GM20000 (cell line): ENCODE measurements at regions not wholly inside any gene's neighbourhood (a gene's known extent, or its start where the extent isn't known, plus 50 kb on each side); places are given as distances from the start of the nearest gene placed in this dataset.
A peak's percentile ranks its signal among the peaks of the same experiment; 100 is the strongest.

ENCODE experiments used
- DNase-seq: peaks from one replicate; pipeline ENCODE4 v3.0.0; 2012; ENCODE audit warnings: low spot score
- TF ChIP-seq, protein P1 (sequence below): IDR thresholded peaks from 2 replicates; pipeline ENCODE4 v1.5.1; 2012; ENCODE audit warnings: mild to moderate bottlenecking, control low read depth; ENCODE audit errors: extremely low read depth, missing control alignments

DNA sequence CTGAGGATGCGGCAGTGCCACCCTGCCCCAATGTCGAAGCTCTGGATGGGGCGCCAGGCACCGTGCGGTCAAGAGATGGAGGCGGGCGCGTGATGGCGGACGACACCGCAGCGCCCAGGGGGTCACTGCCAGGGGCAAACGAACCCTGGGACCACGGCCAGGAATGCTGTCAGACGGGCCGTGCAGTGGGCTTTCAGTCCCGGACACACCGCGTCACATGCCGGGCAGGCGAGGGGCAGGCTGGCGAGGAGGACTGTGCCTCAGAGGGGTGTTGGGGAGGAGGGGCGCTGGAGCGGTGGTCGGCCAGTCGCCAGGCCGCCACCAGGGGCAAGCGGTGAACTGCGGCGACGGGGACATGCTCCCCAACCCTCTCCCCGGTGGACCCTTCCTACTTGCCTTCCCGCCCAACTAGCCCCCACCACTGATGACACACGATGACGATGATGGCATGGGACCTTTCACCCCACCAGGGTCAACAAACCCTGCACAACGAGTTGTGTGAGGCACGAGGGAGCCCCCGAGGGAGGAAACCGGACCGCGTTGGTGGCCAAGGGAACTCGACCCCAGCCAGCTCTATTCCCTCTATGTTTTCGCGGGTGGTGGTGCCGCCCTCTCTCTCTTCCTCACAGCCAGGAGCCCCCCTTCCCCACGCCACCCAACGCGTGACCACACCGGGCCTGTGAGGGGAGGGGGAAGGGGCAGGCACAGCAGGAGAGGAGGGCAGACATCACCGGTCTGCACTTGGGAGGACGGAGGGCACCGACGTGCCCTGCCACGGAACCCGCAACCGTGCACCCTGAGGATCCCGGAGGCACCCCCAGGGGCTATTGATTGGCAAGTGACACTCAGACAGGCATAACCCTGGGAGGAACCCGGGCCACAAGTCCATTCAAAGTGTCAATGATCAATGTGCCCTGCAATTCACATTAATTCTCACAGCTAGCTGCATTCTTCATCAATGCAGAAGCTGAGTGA lies 1960.9 kb upstream of the DEFB115 start:
- TF ChIP-seq, protein P1, sequence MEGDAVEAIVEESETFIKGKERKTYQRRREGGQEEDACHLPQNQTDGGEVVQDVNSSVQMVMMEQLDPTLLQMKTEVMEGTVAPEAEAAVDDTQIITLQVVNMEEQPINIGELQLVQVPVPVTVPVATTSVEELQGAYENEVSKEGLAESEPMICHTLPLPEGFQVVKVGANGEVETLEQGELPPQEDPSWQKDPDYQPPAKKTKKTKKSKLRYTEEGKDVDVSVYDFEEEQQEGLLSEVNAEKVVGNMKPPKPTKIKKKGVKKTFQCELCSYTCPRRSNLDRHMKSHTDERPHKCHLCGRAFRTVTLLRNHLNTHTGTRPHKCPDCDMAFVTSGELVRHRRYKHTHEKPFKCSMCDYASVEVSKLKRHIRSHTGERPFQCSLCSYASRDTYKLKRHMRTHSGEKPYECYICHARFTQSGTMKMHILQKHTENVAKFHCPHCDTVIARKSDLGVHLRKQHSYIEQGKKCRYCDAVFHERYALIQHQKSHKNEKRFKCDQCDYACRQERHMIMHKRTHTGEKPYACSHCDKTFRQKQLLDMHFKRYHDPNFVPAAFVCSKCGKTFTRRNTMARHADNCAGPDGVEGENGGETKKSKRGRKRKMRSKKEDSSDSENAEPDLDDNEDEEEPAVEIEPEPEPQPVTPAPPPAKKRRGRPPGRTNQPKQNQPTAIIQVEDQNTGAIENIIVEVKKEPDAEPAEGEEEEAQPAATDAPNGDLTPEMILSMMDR, result no peak
- DNase-seq, result peak; percentile 33

DNA sequence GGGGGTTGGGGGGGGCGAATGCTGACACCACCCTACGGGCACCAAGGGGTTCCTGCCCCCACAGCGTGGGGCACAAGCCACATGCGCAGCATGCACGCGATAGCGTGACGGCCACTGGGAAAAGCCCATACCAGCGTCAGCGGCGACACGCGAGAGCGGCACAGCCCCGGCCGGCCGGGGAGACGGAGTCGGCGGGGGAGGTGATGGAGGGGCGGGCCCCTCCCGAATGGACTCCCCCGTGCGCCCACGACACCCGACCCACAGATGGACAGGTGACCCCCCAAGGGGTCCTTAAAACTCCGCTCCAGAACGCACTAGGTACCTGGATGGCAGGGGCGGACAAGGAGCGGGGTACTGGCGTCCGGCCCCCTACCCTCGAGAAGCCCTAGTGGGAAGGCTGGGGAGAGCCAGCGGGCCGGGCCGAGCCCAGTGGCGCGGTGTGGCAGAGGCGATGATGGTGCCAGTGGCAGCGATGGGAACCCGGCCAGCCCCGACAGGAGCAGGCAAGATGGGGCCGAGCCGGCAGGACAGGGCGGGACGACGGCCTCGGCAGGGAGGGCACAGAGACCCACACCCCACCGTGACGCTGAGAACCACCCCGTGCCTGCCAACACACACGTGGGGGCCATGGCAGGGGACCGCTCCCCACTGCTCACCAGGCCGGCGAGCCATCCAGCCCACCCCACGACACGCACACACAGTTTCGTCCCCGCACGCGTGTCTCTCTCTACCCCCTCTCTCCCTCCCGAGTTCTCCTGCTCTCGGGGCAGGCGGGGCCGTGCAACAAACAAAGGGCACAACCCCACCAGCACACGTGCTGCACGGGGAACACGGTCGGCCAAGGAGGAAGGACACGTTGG lies 1959.8 kb upstream of the DEFB115 start:
- no peak for DNase-seq
- TF ChIP-seq, protein P1, result no peak

DNA sequence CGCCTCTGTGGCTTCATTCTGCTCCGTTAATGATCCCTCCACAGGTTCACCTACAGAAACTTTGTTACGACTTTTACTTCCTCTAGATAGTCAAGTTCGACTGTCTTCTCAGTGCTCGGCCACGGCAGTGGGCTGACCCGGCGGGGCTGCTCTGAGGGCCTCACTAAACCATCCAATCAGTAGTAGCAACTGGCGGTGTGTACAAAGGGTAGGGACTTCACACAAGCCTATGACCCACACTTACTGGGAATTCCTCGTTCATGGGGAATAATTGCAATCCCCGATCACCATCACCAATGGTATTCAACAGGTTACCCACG lies 1959.2 kb upstream of the DEFB115 start:
- TF ChIP-seq, protein P1, result no peak

DNA sequence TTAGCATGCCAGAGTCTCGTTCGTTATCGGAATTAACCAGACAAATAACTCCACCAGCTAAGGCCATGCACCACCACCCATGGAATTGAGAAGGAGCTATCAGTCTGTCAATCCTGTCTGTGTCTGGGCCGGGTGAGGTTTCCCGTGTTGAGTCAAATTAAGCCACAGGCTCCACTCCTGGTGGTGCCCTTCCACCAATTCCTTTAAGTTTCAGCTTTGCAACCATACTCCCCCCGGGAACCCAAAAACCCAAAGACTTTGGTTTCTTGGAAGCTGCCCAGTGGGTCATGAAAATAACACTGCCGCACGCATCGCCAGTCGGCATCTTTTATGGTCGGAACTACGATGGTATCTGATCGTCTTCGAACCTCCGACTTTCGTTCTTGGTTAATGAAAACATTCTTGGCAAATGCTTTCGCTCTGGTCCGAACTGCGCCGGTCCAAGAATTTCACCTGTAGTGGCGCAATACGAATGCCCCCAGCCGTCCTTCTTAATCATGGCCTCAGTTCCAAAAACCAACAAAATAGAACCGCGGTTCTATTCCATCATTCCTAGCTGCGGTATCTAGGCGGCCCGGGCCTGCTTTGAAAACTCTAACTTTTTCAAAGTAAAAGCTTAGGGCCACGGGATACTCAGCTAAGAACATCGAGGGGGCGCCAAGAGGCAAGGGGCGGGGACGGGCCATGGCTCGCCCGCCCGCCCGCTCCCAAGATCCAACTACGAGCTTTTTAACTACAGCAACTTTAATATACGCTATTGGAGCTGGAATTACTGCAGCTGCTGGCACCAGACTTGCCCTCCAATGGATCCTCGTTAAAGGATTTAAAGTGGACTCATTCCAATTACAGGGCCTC lies 1958.5 kb upstream of the DEFB115 start:
- DNase-seq, result no peak
- TF ChIP-seq, protein P1, result no peak

More for the DNA sequence above, 1959.2 kb upstream of the DEFB115 start:
- DNase-seq, result no peak

DNA sequence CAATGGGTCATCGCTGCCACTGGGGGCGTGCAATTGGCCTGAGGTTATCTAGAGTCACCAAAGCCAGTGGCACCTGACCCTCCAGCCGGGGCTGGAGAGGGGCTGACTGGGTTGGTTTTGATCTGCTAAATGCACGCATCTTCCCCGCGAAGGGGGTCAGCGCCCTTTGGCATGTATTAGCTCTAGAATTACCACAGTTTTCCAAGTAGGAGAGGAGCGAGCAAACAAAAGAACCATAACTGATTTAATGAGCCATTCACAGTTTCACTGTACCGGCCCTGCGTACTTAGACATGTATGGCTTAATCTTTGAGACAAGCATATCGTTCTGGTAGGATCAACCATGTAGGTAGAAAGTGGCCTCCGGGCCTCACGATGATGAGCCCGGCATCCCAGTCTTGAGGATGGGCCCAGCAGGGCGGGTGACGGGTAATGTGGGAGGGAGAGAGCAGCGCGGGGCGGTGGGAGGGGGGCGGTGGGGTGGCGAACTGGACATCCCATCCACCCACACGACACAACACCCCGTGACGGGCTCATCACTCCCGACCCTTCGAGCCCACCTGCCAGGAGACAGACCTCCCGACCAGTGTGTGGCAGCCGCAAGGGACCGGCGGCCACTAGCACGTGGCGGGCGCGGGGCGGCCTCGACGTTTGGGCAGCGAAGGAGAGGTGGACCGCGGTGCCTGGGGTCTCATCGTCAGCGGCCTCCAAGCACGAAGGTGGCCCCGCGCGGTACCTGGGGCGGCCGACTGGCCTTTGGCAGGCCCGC lies 1957.5 kb upstream of the DEFB115 start:
- DNase-seq, result peak; percentile 54
- TF ChIP-seq, protein P1, result no peak
